HCT116 (cell line): ENCODE measurements at regions not wholly inside any gene's neighbourhood (a gene's known extent, or its start where the extent isn't known, plus 50 kb on each side); places are given as distances from the start of the nearest gene placed in this dataset.

Experiments
- ATAC-seq: fragments of 200-7000 bp; cut with Tn5 transposase; 2 replicates; pipeline ENCODE4 v1.9.1; 2020; ENCODE audit warnings: mild to moderate bottlenecking, moderate library complexity
- BruUV-seq: library from RNA; stranded (reverse); fragments of 400-500 nt; replicated peaks from 2 replicates; lab custom pipeline; 2021; lab: Mats Ljungman, UMichigan
- CTCF ChIA-PET: fragments of 300-600 bp; sonication (Branson Sonifier 250); formaldehyde crosslinking; loops from one replicate; lab custom pipeline; 2021; ENCODE audit warnings: antibody characterized with exemption; lab: Charles Lee
- POLR2A ChIA-PET: fragments of 300-600, 350-600 bp; sonication (Branson Sonifier 250); formaldehyde crosslinking; loops from one replicate; lab custom pipeline; 2021; ENCODE audit warnings: antibody characterized with exemption; lab: Charles Lee
- RAD21 ChIA-PET, 2 experiments: fragments of 300-600 bp; sonication (Branson Sonifier 250); formaldehyde crosslinking; loops; one replicate each; lab custom pipeline; 2023; ENCODE audit warnings: low total read pairs in 2 of 2; ENCODE audit not compliant: uncharacterized antibody in 2 of 2, unreplicated experiment in 2 of 2, low non-redundant PET in 1 of 2; lab: Charles Lee
- DNase-seq: peaks from one replicate; pipeline ENCODE4 v3.0.0-alpha.2; 2010; ENCODE audit warnings: low read depth, low spot score
- H2AFZ ChIP-seq: fragments of 200-600 bp; shearing (Covaris generic), sonication (generic); 2 replicates; pipeline ENCODE4 v1.6.1; 2017; ENCODE audit warnings: low read depth, mixed run types, mixed read lengths, antibody characterized with exemption, low read length; ENCODE audit not compliant: poor library complexity, severe bottlenecking
- H3K27ac ChIP-seq: 2 replicates; pipeline ENCODE4 v1.5.1; 2012; ENCODE audit warnings: low read depth, low read length
- H3K27me3 ChIP-seq: fragments of 200-600 bp; sonication (generic); 2 replicates; pipeline ENCODE4 v1.6.1; 2016; ENCODE audit warnings: mixed run types, low read length, mixed read lengths; ENCODE audit not compliant: insufficient read depth
- H3K36me3 ChIP-seq, 2 experiments: fragments of 200-500 bp in 1 of 2; fragments of 200-600 bp in 1 of 2; sonication (Bioruptor generic) in 1 of 2; sonication (generic) in 1 of 2; 2 replicates each; pipeline versions ENCODE4 v1.5.1 to v1.6.1; 2014 to 2016; ENCODE audit warnings: low read length in 2 of 2, inconsistent platforms in 1 of 2, mixed read lengths in 1 of 2, mixed run types in 1 of 2; ENCODE audit not compliant: insufficient read depth in 2 of 2, control insufficient read depth in 1 of 2
- H3K4me1 ChIP-seq, 2 experiments: fragments of 200-600 bp in 1 of 2; sonication (generic) in 1 of 2; 2 replicates each; pipeline versions ENCODE4 v1.5.1 to v1.6.1; 2012 to 2017; ENCODE audit warnings: low read length in 2 of 2, inconsistent platforms in 1 of 2, mild to moderate bottlenecking in 1 of 2, mixed read lengths in 1 of 2, mixed run types in 1 of 2, moderate library complexity in 1 of 2; ENCODE audit not compliant: insufficient read depth in 2 of 2, control insufficient read depth in 1 of 2
- H3K4me2 ChIP-seq: fragments of 200-600 bp; sonication (generic); 2 replicates; pipeline ENCODE4 v1.6.1; 2017; ENCODE audit warnings: mixed run types, low read length, mixed read lengths
- H3K4me3 ChIP-seq, 2 experiments: fragments of 200-600 bp in 1 of 2; sonication (generic) in 1 of 2; replicated peaks in 1 of 2; 2 replicates each; pipeline ENCODE4 v1.5.1; 2011 to 2016; ENCODE audit warnings: low read length in 2 of 2, control low read depth in 1 of 2, low read depth in 1 of 2, mild to moderate bottlenecking in 1 of 2, mixed read lengths in 1 of 2, mixed run types in 1 of 2
- H3K79me2 ChIP-seq: fragments of 200-600 bp; sonication (generic); 2 replicates; pipeline ENCODE4 v1.6.1; 2017; ENCODE audit warnings: mild to moderate bottlenecking, mixed run types, low read length, moderate library complexity, mixed read lengths; ENCODE audit not compliant: insufficient read depth
- H3K9ac ChIP-seq: fragments of 200-600 bp; sonication (generic); 2 replicates; pipeline ENCODE4 v1.6.1; 2016; ENCODE audit warnings: low read length, mixed read lengths
- H3K9me2 ChIP-seq: fragments of 200-600 bp; sonication (generic), shearing (Covaris generic); 2 replicates; pipeline ENCODE4 v1.6.1; 2017; ENCODE audit warnings: mixed run types, mild to moderate bottlenecking, moderate library complexity; ENCODE audit not compliant: insufficient read depth
- H3K9me3 ChIP-seq, 2 experiments: fragments of 200-500 bp in 1 of 2; fragments of 200-600 bp in 1 of 2; sonication (Bioruptor generic) in 1 of 2; sonication (generic) in 1 of 2; 2 replicates each; pipeline ENCODE4 v1.6.1; 2014 to 2017; ENCODE audit warnings: low read length in 2 of 2, mixed read lengths in 2 of 2, inconsistent platforms in 1 of 2, low read depth in 1 of 2, mild to moderate bottlenecking in 1 of 2, mixed run types in 1 of 2, moderate library complexity in 1 of 2; ENCODE audit not compliant: control insufficient read depth in 1 of 2, insufficient read depth in 1 of 2
- H4K20me1 ChIP-seq: fragments of 200-600 bp; sonication (generic), shearing (Covaris generic); 2 replicates; pipeline ENCODE4 v1.6.1; 2017; ENCODE audit warnings: mixed run types, mild to moderate bottlenecking, moderate library complexity; ENCODE audit not compliant: insufficient read depth
- EGR1 ChIP-seq: IDR thresholded peaks from 2 replicates; pipeline ENCODE4 v1.6.1; 2012; ENCODE audit warnings: low read depth
- EZH2 ChIP-seq: fragments of 200-600 bp; sonication (generic); IDR thresholded peaks from 2 replicates; pipeline ENCODE4 v1.6.1; 2017; ENCODE audit warnings: antibody characterized with exemption, mixed run types
- EZH2phosphoT487 ChIP-seq: fragments of 200-600 bp; IDR thresholded peaks from 2 replicates; pipeline ENCODE4 v1.6.1; 2018; ENCODE audit warnings: antibody characterized with exemption, borderline replicate concordance
- JUND ChIP-seq: IDR thresholded peaks from 2 replicates; pipeline ENCODE4 v1.6.1; 2012
- RAD21 ChIP-seq: IDR thresholded peaks from 2 replicates; pipeline ENCODE4 v1.6.1; 2012; ENCODE audit warnings: low read depth, mild to moderate bottlenecking
- TCF7L2 ChIP-seq: IDR thresholded peaks from 2 replicates; pipeline ENCODE4 v1.7.0; 2011; ENCODE audit warnings: borderline replicate concordance, inconsistent platforms; ENCODE audit not compliant: insufficient read depth, insufficient read length; ENCODE audit errors: extremely low read depth
- ZFX ChIP-seq: fragments of 450-650 bp; IDR thresholded peaks from 2 replicates; pipeline ENCODE4 v1.6.1; 2017
- ZNF274 ChIP-seq: fragments of 200-500 bp; sonication (Bioruptor generic); IDR thresholded peaks from 2 replicates; pipeline ENCODE4 v1.6.1; 2014; ENCODE audit warnings: mild to moderate bottlenecking, low read depth, low read length, inconsistent platforms
- intact Hi-C: fragments of 100-400 bp; cut with micrococcal nuclease; formaldehyde crosslinking; loops from 2 replicates; pipeline ENCODE4 v1.10.0; 2022
- TF ChIP-seq, protein P1 (sequence below), 3 experiments: fragments of 200-600 bp in 1 of 3; sonication (generic) in 1 of 3; IDR thresholded peaks in 2 of 3; conservative IDR thresholded peaks in 1 of 3; 2 replicates each; pipeline ENCODE4 v1.5.1; 2012 to 2017; ENCODE audit warnings: low read depth in 2 of 3, low read length in 2 of 3, antibody characterized with exemption in 1 of 3, borderline replicate concordance in 1 of 3, control low read depth in 1 of 3, mild to moderate bottlenecking in 1 of 3, mixed read lengths in 1 of 3, mixed run types in 1 of 3, moderate library complexity in 1 of 3; ENCODE audit not compliant: insufficient read depth in 1 of 3

DNA sequence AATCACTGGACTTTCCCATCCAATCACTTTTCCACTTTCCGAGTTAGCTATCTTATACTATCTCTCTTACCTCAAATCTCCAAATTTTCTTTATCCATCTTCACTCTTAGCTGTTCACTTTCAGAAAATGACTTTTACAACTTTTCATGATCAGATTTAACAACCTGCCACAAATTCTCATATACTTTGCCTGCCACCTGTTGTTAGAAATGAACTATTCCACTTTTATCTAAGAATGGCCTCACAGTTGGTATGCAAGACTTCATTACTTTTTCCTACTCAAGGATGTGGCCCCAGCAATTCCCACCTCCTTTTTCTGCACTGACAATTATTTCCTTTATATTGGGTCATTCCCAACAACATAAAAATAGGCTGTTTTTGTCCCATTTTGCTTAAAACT lies 93.6 kb upstream of the DEPDC1 start:
- ChIA-PET RAD21 (no interaction called here), CTCF (interaction anchor here (1.7 kb wide), 1 partner anchor 120 kb away, joined by 4 read pairs; no protein-coding TSS in a partner anchor)
- H3K4me3 ChIP-seq, result no peak overlapping the region
- H3K4me1 ChIP-seq, result no peaks in the 10 kb centered on the region
- no peak for DNase-seq
- peak overlapping the region; percentile 13 for H2AFZ ChIP-seq
- no peak overlapping the region for H3K27ac ChIP-seq
- H4K20me1 ChIP-seq, result no peaks in the 10 kb centered on the region
- H3K4me2 ChIP-seq, result no peak overlapping the region
- no TSS peak for BruUV-seq
- H3K9me2 ChIP-seq, result no peaks in the 10 kb centered on the region
- no peak for TF ChIP-seq EZH2phosphoT487
- peak; percentile 67 for TF ChIP-seq RAD21
- no peak for TF ChIP-seq EGR1
- no peak for TF ChIP-seq TCF7L2
- no peak for TF ChIP-seq EZH2
- TF ChIP-seq ZFX, result no peak
- TF ChIP-seq JUND, result no peak
- TF ChIP-seq ZNF274, result no peak
- TF ChIP-seq, protein P1, sequence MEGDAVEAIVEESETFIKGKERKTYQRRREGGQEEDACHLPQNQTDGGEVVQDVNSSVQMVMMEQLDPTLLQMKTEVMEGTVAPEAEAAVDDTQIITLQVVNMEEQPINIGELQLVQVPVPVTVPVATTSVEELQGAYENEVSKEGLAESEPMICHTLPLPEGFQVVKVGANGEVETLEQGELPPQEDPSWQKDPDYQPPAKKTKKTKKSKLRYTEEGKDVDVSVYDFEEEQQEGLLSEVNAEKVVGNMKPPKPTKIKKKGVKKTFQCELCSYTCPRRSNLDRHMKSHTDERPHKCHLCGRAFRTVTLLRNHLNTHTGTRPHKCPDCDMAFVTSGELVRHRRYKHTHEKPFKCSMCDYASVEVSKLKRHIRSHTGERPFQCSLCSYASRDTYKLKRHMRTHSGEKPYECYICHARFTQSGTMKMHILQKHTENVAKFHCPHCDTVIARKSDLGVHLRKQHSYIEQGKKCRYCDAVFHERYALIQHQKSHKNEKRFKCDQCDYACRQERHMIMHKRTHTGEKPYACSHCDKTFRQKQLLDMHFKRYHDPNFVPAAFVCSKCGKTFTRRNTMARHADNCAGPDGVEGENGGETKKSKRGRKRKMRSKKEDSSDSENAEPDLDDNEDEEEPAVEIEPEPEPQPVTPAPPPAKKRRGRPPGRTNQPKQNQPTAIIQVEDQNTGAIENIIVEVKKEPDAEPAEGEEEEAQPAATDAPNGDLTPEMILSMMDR (IDR thresholded peaks at IDR 0.05 in 2 of 3, conservative IDR thresholded peaks at IDR 0.05 in 1 of 3; ENCODE audit: borderline replicate concordance in 1 of 3, insufficient read depth in 1 of 3, low read depth in 2 of 3, low read length in 2 of 3), result peak in 2 of 3 experiments; percentile 17 to 42; a peak in 2 of 6 replicates
- TF ChIP-seq, all 23 proteins: peak for 2
- Histone ChIP-seq H3K79me2 (no peaks in the 10 kb centered on the region), H3K9ac (no peak overlapping the region), H3K27me3 (no peaks in the 10 kb centered on the region), H3K9me3 (no peaks in the 10 kb centered on the region), H3K36me3 (no peaks in the 10 kb centered on the region)
- POLR2A ChIA-PET, result no interaction called here
- intact Hi-C loops, result loop anchor here (10.0 kb wide), 1 partner anchor 424 kb away; no protein-coding TSS in a partner anchor
- no peak for ATAC-seq
